Adrenal gland (tissue), 9 donors: ENCODE measurements at regions not wholly inside any gene's neighbourhood (a gene's known extent, or its start where the extent isn't known, plus 50 kb on each side); places are given as distances from the start of the nearest gene placed in this dataset.

Experiments used
- DNase-seq, 7 donors: peaks; one replicate each; pipeline ENCODE4 v3.0.0-alpha.2; 2019 to 2020
- H3K27ac ChIP-seq, 5 donors: fragments of 200-600 bp; sonication (generic) in 4 of 5; 1 replicate in 3 of 5; 2 replicates in 2 of 5; pipeline versions ENCODE4 v1.5.1 to v1.8.0; 2016 to 2020; ENCODE audit warnings: mild to moderate bottlenecking in 1 of 5
- H3K27me3 ChIP-seq: fragments of 200-600 bp; 2 replicates; pipeline ENCODE4 v1.8.0; 2021
- H3K36me3 ChIP-seq, 2 donors: fragments of 200-600 bp; replicated peaks in 1 of 2; 1 replicate in 1 of 2; 2 replicates in 1 of 2; pipeline versions ENCODE4 v1.5.1 to v1.8.0; 2018 to 2022
- H3K4me1 ChIP-seq, 2 donors: fragments of 200-600 bp; replicated peaks in 1 of 2; 1 replicate in 1 of 2; 2 replicates in 1 of 2; pipeline versions ENCODE4 v1.5.1 to v1.8.0; 2018 to 2021
- H3K4me3 ChIP-seq, 4 donors: fragments of 200-600 bp; sonication (generic) in 3 of 4; one replicate each; pipeline ENCODE4 v1.5.1; 2016 to 2018
- H3K9me3 ChIP-seq, 3 donors: fragments of 200-600 bp; sonication (generic) in 1 of 3; replicated peaks in 1 of 3; 1 replicate in 2 of 3; 2 replicates in 1 of 3; pipeline versions ENCODE4 v1.5.1 to v1.8.0; 2016 to 2021
- POLR2A ChIP-seq, 2 donors: fragments of 450-650 bp; IDR thresholded peaks; one replicate each; pipeline ENCODE4 v1.6.1; 2017; ENCODE audit warnings: antibody characterized with exemption in 2 of 2, mild to moderate bottlenecking in 2 of 2, moderate library complexity in 1 of 2
- WGBS, 4 donors: extraction: QIAGEN DNeasy Blood & Tissue Kit in 2 of 4; methylation state at CpG; one replicate each; pipeline versions ENCODE4 v1.1.5 to v1.1.7; 2013 to 2017; 5-methylcytosine and 5-hydroxymethylcytosine counted together
- intact Hi-C, 2 donors: fragments of 100-400 bp; cut with DNase I; formaldehyde crosslinking; loops; one replicate each; pipeline versions ENCODE4 v1.14.1 to v1.15.0; 2022 to 2023
- TF ChIP-seq, protein P1 (sequence below), 6 experiments: fragments of 450-650 bp in 4 of 6; fragments of 200-600 bp in 2 of 6; sonication (generic) in 1 of 6; IDR thresholded peaks; 1 replicate in 5 of 6; 2 replicates in 1 of 6; pipeline versions ENCODE4 v1.5.1 to v1.8.0; 2016 to 2021; ENCODE audit warnings: antibody characterized with exemption in 6 of 6, mild to moderate bottlenecking in 2 of 6, moderate library complexity in 1 of 6
- donor health status: healthy with polysubstance abuse.
- donor health status: Bipolar disorder and iron deficiency.
- donor health status: DM: yes; HTN: yes; CAD: no.
- donor health status: DM: no; HTN: no; CAD: no.
- donor health status: DM: no; HTN: no; CAD: no.

- WGBS, 4 donors: 85 to 98% (median 91%) methylated on average over 4 of the region's 4 CpGs
- no peak overlapping the region for H3K4me3 ChIP-seq
- no peaks in the 10 kb centered on the region for H3K27me3 ChIP-seq
- intact Hi-C loops: no loop called here
- no peaks in the 10 kb centered on the region for H3K36me3 ChIP-seq
- DNase-seq: no peak
- H3K4me1 ChIP-seq: no peaks in the 10 kb centered on the region
- no peaks in the 10 kb centered on the region for H3K9me3 ChIP-seq
- H3K27ac ChIP-seq: no peak overlapping the region
- TF ChIP-seq POLR2A (IDR thresholded peaks at IDR 0.05): no peak
Observed at GRCh38 chr1:40921522-40921921, 58.0 kb upstream of the CTPS1 start.

GRCh38 chr1:40921981-40922677 is 57.4 kb upstream of the CTPS1 start:
- 93 to 100% (median 94%) methylated on average over 3 of the region's 3 CpGs for WGBS, 4 donors
- Histone ChIP-seq H3K4me3 (no peak overlapping the region), H3K36me3 (no peaks in the 10 kb centered on the region), H3K9me3 (no peaks in the 10 kb centered on the region), H3K27me3 (no peaks in the 10 kb centered on the region), H3K27ac (no peak overlapping the region), H3K4me1 (no peaks in the 10 kb centered on the region)
- no peak for DNase-seq
- intact Hi-C loops: no loop called here
- no peak for TF ChIP-seq POLR2A (IDR thresholded peaks at IDR 0.05)
- TF ChIP-seq, protein P1, sequence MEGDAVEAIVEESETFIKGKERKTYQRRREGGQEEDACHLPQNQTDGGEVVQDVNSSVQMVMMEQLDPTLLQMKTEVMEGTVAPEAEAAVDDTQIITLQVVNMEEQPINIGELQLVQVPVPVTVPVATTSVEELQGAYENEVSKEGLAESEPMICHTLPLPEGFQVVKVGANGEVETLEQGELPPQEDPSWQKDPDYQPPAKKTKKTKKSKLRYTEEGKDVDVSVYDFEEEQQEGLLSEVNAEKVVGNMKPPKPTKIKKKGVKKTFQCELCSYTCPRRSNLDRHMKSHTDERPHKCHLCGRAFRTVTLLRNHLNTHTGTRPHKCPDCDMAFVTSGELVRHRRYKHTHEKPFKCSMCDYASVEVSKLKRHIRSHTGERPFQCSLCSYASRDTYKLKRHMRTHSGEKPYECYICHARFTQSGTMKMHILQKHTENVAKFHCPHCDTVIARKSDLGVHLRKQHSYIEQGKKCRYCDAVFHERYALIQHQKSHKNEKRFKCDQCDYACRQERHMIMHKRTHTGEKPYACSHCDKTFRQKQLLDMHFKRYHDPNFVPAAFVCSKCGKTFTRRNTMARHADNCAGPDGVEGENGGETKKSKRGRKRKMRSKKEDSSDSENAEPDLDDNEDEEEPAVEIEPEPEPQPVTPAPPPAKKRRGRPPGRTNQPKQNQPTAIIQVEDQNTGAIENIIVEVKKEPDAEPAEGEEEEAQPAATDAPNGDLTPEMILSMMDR (IDR thresholded peaks at IDR 0.05): no peak

GRCh38 chr1:40922969-40923368 is 56.5 kb upstream of the CTPS1 start:
- intact Hi-C loops: no loop called here
- no peak overlapping the region for H3K4me3 ChIP-seq
- no peaks in the 10 kb centered on the region for H3K9me3 ChIP-seq
- 72 to 79% (median 76%) methylated on average over 5 to 11 of the region's 11 CpGs for WGBS, 4 donors
- peak in 1 of 7 donors; percentile 7 for DNase-seq
- H3K27me3 ChIP-seq: no peaks in the 10 kb centered on the region
- no peak overlapping the region for H3K27ac ChIP-seq
- TF ChIP-seq, protein P1 (IDR thresholded peaks at IDR 0.05): peak in 1 of 6 experiments; percentile 2
- no peak for TF ChIP-seq POLR2A (IDR thresholded peaks at IDR 0.05)
- no peaks in the 10 kb centered on the region for H3K36me3 ChIP-seq
- no peaks in the 10 kb centered on the region for H3K4me1 ChIP-seq

- H3K4me1 ChIP-seq: no peaks in the 10 kb centered on the region
- intact Hi-C loops: no loop called here
Observed at GRCh38 chr1:40923511-40924020, 55.9 kb upstream of the CTPS1 start.

More at GRCh38 chr1:40923511-40924020, 55.9 kb upstream of the CTPS1 start:
- no peak for DNase-seq
- TF ChIP-seq, protein P1 (IDR thresholded peaks at IDR 0.05): no peak
- TF ChIP-seq POLR2A (IDR thresholded peaks at IDR 0.05): no peak
- Histone ChIP-seq H3K9me3 (no peaks in the 10 kb centered on the region), H3K4me3 (no peak overlapping the region), H3K27me3 (no peaks in the 10 kb centered on the region), H3K36me3 (no peaks in the 10 kb centered on the region), H3K27ac (no peak overlapping the region)
- 86 to 92% (median 87%) methylated on average over 3 of the region's 3 CpGs for WGBS, 4 donors
